HG02763 (cell line): ENCODE measurements at regions not wholly inside any gene's neighbourhood (a gene's known extent, or its start where the extent isn't known, plus 50 kb on each side); places are given as distances from the start of the nearest gene placed in this dataset.
"Not testable (repeated sequence)": the region's sequence is repeated elsewhere in the genome, so short reads cannot be mapped to it uniquely, and the experiment has no call there.

Experiments used
- ATAC-seq: cut with Tn5 transposase; IDR thresholded peaks from one replicate; pipeline ENCODE4 v1.9.1; 2021; ENCODE audit warnings: mild to moderate bottlenecking, moderate library complexity; ENCODE audit not compliant: unreplicated experiment

DNA sequence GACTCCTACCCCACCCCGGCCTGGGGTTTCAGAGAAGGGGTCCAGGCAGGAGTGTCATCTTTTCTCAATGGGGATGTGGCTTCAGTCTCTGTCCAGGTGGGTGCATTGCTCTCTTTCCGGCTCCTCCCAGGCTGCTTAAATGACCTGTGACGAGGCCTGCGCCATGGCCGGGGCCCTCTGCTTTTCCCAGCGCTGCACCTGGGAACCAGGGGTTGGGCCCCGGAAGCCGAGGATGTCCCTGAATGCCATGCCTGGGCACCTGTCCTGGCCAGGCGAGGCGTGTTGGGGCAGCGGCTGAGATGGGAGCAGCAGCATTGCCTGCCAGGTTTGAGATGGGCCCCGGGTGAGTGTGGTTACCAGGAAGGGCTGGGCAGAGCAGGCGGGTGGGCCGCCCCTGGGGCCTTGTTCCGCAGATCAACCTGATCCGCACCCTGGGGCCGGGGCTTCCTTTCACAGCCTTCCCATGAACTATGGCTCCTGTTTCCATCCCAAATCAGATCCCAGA lies 147.4 kb downstream of the SEC14L1 start:
- ATAC-seq = no peak

- not testable (repeated sequence) for ATAC-seq
These were observed 150.2 kb downstream of the SEC14L1 start for GRCh38 chr17:77290759-77291558.

- ATAC-seq = no peak
These were observed 151.0 kb downstream of the SEC14L1 start for GRCh38 chr17:77291591-77292386.

- no peak for ATAC-seq
These were observed 154.0 kb downstream of the SEC14L1 start for GRCh38 chr17:77294761-77295160.

DNA sequence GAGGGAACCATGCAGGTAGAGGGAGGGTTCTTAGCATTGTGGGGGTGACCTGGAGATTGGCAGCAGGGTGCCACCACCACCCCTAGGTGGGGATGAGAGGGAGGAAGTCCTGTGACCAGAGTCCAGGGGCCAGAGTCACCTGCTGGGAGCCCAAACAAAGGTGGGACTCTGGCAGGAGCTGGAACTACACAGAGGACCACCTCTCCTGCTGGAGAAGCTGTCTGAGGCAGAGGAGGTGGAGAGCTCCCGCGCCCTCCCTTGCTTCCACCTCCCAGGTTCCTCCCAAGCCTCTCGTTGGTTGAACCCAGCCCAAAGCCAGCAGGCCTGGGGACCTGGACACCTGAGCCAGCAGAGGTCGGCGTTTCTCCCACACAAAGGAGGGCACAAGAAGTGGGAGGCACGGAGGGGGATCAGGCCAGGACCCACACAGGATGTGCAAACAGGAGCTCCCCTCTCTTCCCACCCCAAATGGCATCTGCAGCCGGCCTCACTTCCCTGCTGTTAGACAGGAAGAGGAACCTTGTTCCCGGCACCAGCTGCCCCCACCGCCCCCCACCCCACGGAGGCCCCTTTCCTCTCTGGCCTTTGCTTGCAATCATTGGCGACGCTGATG lies 154.6 kb downstream of the SEC14L1 start:
- ATAC-seq = no peak

DNA sequence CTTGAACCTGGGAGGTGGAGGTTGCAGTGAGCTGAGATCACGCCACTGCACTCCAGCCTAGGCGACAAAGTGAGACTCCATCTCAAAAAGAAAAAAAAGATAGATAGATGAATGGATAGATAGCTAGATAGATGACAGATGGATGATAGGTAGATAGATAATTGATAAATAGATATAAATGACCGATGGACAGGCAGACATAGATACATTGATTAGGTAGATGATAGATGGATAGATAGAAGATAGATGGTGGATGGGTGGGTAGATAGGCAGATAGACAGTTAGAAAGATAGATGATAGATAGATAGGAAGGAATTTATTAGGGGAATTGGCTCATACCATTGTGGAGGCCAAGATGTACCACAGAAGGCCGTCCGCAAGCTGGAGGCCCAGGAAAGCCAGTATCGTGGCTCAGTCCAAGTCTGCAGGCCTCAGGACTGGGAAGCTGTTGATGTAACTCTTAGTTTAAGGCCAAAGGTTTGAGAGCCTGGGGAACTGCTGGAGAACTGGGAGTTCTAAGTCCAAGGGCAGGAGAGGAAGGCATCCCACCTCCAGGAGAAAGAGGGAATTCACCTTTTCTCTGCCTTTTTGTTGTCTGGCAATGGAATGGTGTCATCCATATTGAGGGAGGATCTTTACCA lies 156.1 kb downstream of the SEC14L1 start:
- no peak for ATAC-seq

- ATAC-seq = no peak
These were observed 157.2 kb downstream of the SEC14L1 start for GRCh38 chr17:77297693-77298666.

DNA sequence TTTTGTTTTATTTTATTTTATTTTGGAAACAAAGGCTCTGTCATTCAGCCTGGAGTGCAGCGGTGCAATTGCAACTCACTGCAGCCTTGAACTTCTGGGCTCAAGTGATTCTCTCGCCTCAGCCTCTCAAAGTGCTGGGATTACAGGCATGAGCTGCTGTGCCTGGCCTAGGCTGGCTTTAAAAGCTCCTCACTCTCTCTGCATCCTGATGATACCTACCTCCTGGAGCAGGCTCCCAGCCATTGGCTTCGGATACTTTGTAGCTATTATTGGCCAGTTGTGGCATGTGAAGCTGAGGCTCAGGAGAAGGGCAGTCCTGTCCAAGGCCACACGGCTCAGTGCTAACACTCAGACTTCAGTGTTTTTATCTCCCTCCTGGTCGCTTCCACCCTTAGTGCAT lies 158.0 kb downstream of the SEC14L1 start:
- no peak for ATAC-seq

- no peak for ATAC-seq
These were observed 158.7 kb downstream of the SEC14L1 start for GRCh38 chr17:77299256-77300015.

GRCh38 chr17:77300016-77300686 lies 159.4 kb downstream of the SEC14L1 start:
- ATAC-seq = no peak

DNA sequence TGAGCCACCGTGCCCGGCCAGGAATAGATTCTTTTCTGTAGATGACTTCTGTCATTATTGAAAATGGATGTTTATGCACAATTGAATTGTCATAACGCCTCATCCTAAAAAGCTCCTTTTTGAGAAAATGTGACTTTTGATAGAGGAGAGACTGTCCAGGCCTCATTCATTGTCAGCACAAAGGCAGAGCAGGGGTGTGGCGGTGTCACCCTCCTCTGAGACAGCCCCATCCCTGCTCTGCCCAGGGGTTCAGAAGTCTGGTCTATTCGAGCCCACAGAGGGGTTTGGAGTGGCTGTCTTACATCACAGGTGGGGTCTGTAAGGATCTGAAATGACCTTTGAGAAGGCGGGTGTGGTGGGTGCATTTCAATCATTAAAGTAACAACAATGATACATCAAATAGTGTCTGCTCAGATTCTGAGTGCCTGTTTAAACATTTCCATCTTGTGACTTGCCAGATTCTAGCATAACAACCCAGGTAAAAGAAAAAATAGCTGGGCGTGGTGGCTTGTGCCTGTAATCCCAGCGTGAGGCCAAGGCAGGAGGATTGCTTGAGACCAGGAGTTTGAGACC lies 161.0 kb downstream of the SEC14L1 start:
- ATAC-seq = no peak

- no peak for ATAC-seq
These were observed 161.9 kb downstream of the SEC14L1 start for GRCh38 chr17:77302682-77303081.

DNA sequence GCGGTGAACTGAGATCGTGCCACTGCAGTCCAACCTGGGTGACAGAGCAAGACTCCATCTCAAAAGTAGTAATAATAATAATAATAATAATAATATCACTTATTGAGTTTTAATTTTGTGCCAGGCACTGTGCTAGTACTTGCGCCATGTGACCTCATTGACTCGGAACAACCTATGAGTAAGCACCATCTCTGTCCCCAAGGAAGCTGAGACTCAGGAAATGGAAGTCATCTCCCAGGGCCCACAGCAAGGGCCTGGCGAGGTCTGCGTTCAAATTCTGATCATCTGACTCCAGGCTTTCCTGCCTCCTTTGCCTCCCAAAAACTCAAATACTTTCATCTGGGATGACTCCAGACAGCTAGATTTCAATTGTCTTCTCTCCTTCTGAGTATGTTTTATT lies 162.9 kb downstream of the SEC14L1 start:
- ATAC-seq = no peak

GRCh38 chr17:77304051-77304745 lies 163.4 kb downstream of the SEC14L1 start:
- no peak for ATAC-seq

- no peak for ATAC-seq
These were observed 164.1 kb downstream of the SEC14L1 start for GRCh38 chr17:77304746-77305473.

DNA sequence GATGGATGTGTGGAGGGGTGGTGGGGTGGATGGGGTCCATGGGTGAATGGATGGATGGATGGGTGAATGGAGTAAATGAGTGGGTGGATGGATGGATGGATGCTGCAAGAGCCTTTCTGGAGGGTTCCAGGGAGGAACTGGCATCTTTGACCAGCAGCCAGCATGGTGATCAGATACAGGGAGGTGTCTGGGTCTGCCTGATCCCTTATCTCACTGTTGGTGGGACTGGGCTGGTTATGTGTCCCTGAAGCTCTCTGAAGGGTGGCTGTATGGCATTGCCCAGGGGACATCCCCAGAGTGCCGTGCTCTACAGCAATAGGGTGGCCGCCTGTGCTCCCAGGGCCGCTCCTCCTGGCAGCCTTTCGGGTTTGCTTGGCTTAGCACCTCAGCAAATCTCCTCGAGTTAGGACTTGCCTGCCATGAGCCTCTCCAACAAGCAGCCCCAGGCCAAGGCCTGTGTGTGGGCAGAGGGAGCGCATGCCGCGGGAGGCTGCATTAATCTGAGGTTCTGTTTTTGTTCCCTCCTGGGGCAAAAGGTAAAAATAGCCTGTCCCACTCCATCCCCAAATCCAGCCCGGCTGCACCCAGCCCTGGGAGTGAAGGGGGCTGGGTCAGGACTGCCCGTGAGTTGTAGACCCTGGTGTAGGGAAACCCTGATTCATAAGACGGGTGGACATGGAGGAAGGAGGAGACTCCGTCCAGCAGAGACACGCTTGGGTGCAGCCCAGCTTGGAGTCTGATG lies 165.4 kb downstream of the SEC14L1 start:
- no peak for ATAC-seq
